ENCODE measurements at regions not wholly inside any gene's neighbourhood (a gene's known extent, or its start where the extent isn't known, plus 50 kb on each side); places are given as distances from the start of the nearest gene placed in this dataset.
"Not testable (repeated sequence)": the region's sequence is repeated elsewhere in the genome, so short reads cannot be mapped to it uniquely, and the experiment has no call there.

- DNase-seq: no peak
Observed at GRCh38 chr5:166725593-166725992, 1565.9 kb upstream of the WWC1 start.

GRCh38 chr5:166726406-166726805 is 1565.0 kb upstream of the WWC1 start:
- DNase-seq: no peak

GRCh38 chr5:166742951-166743350 is 1548.5 kb upstream of the WWC1 start:
- DNase-seq: not testable (repeated sequence)

- no peak for DNase-seq
Observed at GRCh38 chr5:166746506-166746905, 1544.9 kb upstream of the WWC1 start.

GRCh38 chr5:166750376-166750775 is 1541.1 kb upstream of the WWC1 start:
- DNase-seq: no peak

- no peak for DNase-seq
Observed at GRCh38 chr5:166758151-166758550, 1533.3 kb upstream of the WWC1 start.

GRCh38 chr5:166767858-166768257 is 1523.6 kb upstream of the WWC1 start:
- DNase-seq: no peak

- no peak for DNase-seq
Observed at GRCh38 chr5:166768536-166768935, 1522.9 kb upstream of the WWC1 start.

- DNase-seq: no peak
Observed at GRCh38 chr5:166772770-166773169, 1518.7 kb upstream of the WWC1 start.

- DNase-seq: no peak
Observed at GRCh38 chr5:166781737-166782136, 1509.7 kb upstream of the WWC1 start.

- DNase-seq: no peak
Observed at GRCh38 chr5:166784545-166785078, 1506.8 kb upstream of the WWC1 start.

GRCh38 chr5:166786178-166786577 is 1505.3 kb upstream of the WWC1 start:
- DNase-seq: no peak

GRCh38 chr5:166786889-166787288 is 1504.6 kb upstream of the WWC1 start:
- no peak for DNase-seq

GRCh38 chr5:166788050-166788449 is 1503.4 kb upstream of the WWC1 start:
- no peak for DNase-seq

- no peak for DNase-seq
Observed at GRCh38 chr5:166795756-166796155, 1495.7 kb upstream of the WWC1 start.

GRCh38 chr5:166803058-166803457 is 1488.4 kb upstream of the WWC1 start:
- DNase-seq: no peak

GRCh38 chr5:166804223-166804622 is 1487.2 kb upstream of the WWC1 start:
- DNase-seq: not testable (repeated sequence)

- DNase-seq: not testable (repeated sequence)
Observed at GRCh38 chr5:166804693-166805092, 1486.8 kb upstream of the WWC1 start.

GRCh38 chr5:166810093-166810658 is 1481.3 kb upstream of the WWC1 start:
- not testable (repeated sequence) for DNase-seq

- DNase-seq: no peak
Observed at GRCh38 chr5:166810721-166811120, 1480.7 kb upstream of the WWC1 start.

- no peak for DNase-seq
Observed at GRCh38 chr5:166823360-166823759, 1468.1 kb upstream of the WWC1 start.

- DNase-seq: no peak
Observed at GRCh38 chr5:166834246-166834645, 1457.2 kb upstream of the WWC1 start.

- DNase-seq: no peak
Observed at GRCh38 chr5:166845044-166845443, 1446.4 kb upstream of the WWC1 start.

GRCh38 chr5:166856791-166857190 is 1434.7 kb upstream of the WWC1 start:
- DNase-seq: no peak

- DNase-seq: no peak
Observed at GRCh38 chr5:166860426-166860825, 1431.0 kb upstream of the WWC1 start.

Measured in midbrain (tissue), 1 donor.